Lung (tissue), 11 donors: ENCODE measurements at regions not wholly inside any gene's neighbourhood (a gene's known extent, or its start where the extent isn't known, plus 50 kb on each side); places are given as distances from the start of the nearest gene placed in this dataset.

ENCODE experiments used
- ATAC-seq: fragments of 200-7000 bp; cut with Tn5 transposase; one replicate; pipeline ENCODE4 v1.9.1; 2020; ENCODE audit warnings: moderate number of reproducible peaks; ENCODE audit not compliant: insufficient read depth, low FRiP score
- DNase-seq, 3 donors: peaks; one replicate each; pipeline ENCODE4 v3.0.0-alpha.2; 2013 to 2017
- H3K27ac ChIP-seq, 2 donors: one replicate each; pipeline ENCODE4 v1.5.1; 2013; ENCODE audit warnings: mild to moderate bottlenecking in 2 of 2, moderate library complexity in 2 of 2, control low read depth in 1 of 2, inconsistent platforms in 1 of 2, low read depth in 1 of 2, low read length in 1 of 2
- H3K27me3 ChIP-seq, 3 donors: one replicate each; pipeline ENCODE4 v1.5.1; 2013; ENCODE audit warnings: low read length in 2 of 3; ENCODE audit not compliant: control insufficient read depth in 3 of 3, insufficient read depth in 3 of 3
- H3K36me3 ChIP-seq, 4 donors: one replicate each; pipeline ENCODE4 v1.5.1; 2013; ENCODE audit warnings: low read length in 4 of 4, mild to moderate bottlenecking in 1 of 4, moderate library complexity in 1 of 4; ENCODE audit not compliant: control insufficient read depth in 4 of 4, insufficient read depth in 4 of 4
- H3K4me1 ChIP-seq, 5 donors: one replicate each; pipeline ENCODE4 v1.5.1; 2013; ENCODE audit warnings: low read length in 5 of 5, mild to moderate bottlenecking in 2 of 5, moderate library complexity in 1 of 5; ENCODE audit not compliant: control insufficient read depth in 5 of 5, insufficient read depth in 5 of 5
- H3K4me3 ChIP-seq: one replicate; pipeline ENCODE4 v1.5.1; 2013; ENCODE audit warnings: mild to moderate bottlenecking, control low read depth, moderate library complexity
- H3K9ac ChIP-seq, 2 donors: one replicate each; pipeline ENCODE4 v1.5.1; 2013; ENCODE audit warnings: low read length in 2 of 2, control low read depth in 1 of 2; ENCODE audit not compliant: insufficient read depth in 1 of 2
- H3K9me3 ChIP-seq, 4 donors: one replicate each; pipeline ENCODE4 v1.5.1; 2013; ENCODE audit warnings: low read length in 3 of 4, mild to moderate bottlenecking in 1 of 4, moderate library complexity in 1 of 4; ENCODE audit not compliant: control insufficient read depth in 4 of 4, insufficient read depth in 3 of 4
- WGBS, 2 donors: extraction: QIAGEN DNeasy Blood & Tissue Kit; methylation state at CpG; one replicate each; pipeline ENCODE4 v1.1.7; 2013; 5-methylcytosine and 5-hydroxymethylcytosine counted together
- TF ChIP-seq, protein P1 (sequence below): IDR thresholded peaks from 2 replicates; pipeline ENCODE4 v1.5.1; 2012; ENCODE audit warnings: mild to moderate bottlenecking; ENCODE audit errors: control extremely low read depth, extremely low read depth
- donor health status: control.
- donor health status: control.
- donor health status: Bipolar disorder and iron deficiency.
- donor health status: healthy.
- donor health status: DM: yes; HTN: yes; CAD: no.

DNA sequence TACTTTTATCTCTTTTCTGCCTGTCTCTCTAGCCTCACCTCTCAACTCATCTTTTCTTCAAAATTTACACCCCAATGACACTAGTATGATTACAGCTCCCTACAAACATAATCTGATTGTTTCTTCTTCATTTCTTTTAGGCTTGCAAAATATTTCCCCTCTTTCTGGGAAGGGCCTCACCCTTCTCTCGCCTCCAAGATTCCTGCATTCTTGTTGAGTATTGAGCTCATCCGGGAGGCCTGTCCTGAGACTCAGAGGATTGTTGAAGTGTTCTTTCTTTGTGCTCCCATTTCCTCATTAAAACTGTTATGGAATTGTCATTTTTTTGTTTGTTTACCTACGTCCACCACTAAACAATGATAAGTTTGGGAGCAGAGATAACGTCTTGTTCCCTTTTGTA is 99.1 kb upstream of the CHRM3 start:
- no peaks in the 10 kb centered on the region for H3K4me1 ChIP-seq
- H3K36me3 ChIP-seq: no peaks in the 10 kb centered on the region
- H3K27me3 ChIP-seq: no peaks in the 10 kb centered on the region
- WGBS, 2 donors: 57 to 71% methylated on average over 4 of the region's 4 CpGs
- no peak overlapping the region for H3K9ac ChIP-seq
- TF ChIP-seq, protein P1, sequence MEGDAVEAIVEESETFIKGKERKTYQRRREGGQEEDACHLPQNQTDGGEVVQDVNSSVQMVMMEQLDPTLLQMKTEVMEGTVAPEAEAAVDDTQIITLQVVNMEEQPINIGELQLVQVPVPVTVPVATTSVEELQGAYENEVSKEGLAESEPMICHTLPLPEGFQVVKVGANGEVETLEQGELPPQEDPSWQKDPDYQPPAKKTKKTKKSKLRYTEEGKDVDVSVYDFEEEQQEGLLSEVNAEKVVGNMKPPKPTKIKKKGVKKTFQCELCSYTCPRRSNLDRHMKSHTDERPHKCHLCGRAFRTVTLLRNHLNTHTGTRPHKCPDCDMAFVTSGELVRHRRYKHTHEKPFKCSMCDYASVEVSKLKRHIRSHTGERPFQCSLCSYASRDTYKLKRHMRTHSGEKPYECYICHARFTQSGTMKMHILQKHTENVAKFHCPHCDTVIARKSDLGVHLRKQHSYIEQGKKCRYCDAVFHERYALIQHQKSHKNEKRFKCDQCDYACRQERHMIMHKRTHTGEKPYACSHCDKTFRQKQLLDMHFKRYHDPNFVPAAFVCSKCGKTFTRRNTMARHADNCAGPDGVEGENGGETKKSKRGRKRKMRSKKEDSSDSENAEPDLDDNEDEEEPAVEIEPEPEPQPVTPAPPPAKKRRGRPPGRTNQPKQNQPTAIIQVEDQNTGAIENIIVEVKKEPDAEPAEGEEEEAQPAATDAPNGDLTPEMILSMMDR: no peak
- no peak overlapping the region for H3K4me3 ChIP-seq
- no peak overlapping the region for H3K27ac ChIP-seq
- H3K9me3 ChIP-seq: no peaks in the 10 kb centered on the region
- no peak for DNase-seq
- no peak for ATAC-seq

DNA sequence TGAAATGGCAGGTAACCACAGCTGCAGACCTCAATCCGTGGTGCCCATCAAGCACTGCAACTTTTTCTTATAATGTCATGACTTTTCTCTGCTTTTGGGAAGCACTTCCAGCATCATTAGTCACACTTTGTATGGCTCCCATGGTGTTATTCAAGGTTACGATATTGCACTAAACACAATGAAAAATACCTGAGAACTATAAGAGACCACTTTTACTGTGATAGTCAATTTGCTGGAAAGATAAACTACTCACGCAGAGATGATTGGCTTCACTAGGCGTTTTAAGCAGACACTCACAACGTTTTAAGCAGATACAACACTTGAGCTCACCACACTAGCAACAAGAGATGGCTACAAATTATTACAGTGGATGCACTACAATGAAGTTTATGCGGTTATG is 103.2 kb upstream of the CHRM3 start:
- Histone ChIP-seq H3K9ac (no peak overlapping the region), H3K4me1 (no peaks in the 10 kb centered on the region), H3K4me3 (no peak overlapping the region), H3K36me3 (no peaks in the 10 kb centered on the region), H3K9me3 (no peaks in the 10 kb centered on the region), H3K27ac (no peak overlapping the region), H3K27me3 (no peaks in the 10 kb centered on the region)
- TF ChIP-seq, protein P1: no peak
- ATAC-seq (no peak), DNase-seq (no peak)
- WGBS, 2 donors: 72 to 76% methylated on average over 6 of the region's 6 CpGs

DNA sequence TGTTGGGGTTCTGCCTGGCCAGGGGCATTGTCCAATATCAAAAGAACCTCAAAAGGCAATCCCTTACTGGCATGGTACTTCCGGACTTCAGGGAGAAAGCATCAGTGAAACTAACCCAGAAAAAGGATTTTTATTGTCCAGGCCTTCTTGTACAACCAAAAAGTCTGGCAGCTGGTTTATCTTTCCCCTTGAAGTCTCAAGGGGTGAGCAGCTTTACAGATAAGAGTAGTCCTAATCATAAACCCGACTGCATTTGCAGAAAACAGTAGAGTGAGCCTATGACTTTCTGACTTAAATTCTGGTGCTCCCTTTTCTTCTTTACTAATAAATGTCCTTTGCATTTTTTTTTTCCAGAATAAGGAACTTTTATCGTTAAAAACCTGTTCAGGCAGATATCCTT is 104.0 kb upstream of the CHRM3 start:
- Histone ChIP-seq H3K27ac (no peak overlapping the region), H3K4me1 (no peaks in the 10 kb centered on the region), H3K9ac (no peak overlapping the region), H3K27me3 (no peaks in the 10 kb centered on the region), H3K36me3 (no peaks in the 10 kb centered on the region), H3K9me3 (no peaks in the 10 kb centered on the region), H3K4me3 (no peak overlapping the region)
- TF ChIP-seq, protein P1: no peak
- DNase-seq (no peak), ATAC-seq (no peak)
- WGBS, 2 donors: 31 to 60% methylated on average over 3 of the region's 3 CpGs

DNA sequence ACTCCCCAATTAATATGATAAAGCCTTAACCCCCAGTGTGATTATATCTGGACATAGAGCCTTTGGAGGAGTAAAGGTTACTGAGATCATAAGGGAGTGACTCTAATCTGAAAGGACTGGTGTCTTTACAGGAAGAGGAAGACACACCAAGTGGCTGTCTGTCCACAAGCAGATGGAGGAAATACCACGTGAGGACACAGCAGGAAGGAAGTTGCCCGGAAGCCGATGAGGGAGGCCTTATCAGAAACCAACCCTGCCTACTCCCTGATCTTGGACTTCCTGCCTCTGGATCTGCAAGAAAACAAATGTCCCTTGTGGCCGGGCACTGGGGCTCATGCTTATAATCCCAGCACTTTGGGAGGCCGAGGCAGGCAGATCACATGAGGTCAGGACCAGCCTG is 110.3 kb upstream of the CHRM3 start:
- no peak for ATAC-seq
- Histone ChIP-seq H3K4me3 (no peak overlapping the region), H3K27me3 (no peaks in the 10 kb centered on the region), H3K9me3 (peaks cover 0 to 7% (median 0%) of the 10 kb centered on the region in 4 donors), H3K27ac (no peak overlapping the region), H3K36me3 (no peaks in the 10 kb centered on the region), H3K9ac (no peak overlapping the region), H3K4me1 (no peaks in the 10 kb centered on the region)
- DNase-seq: no peak
- 39 to 51% methylated on average over 5 of the region's 5 CpGs for WGBS, 2 donors
- TF ChIP-seq, protein P1: no peak
